GM19193 (cell line): ENCODE measurements at regions not wholly inside any gene's neighbourhood (a gene's known extent, or its start where the extent isn't known, plus 50 kb on each side); places are given as distances from the start of the nearest gene placed in this dataset.

ENCODE experiments used
- POLR2A ChIP-seq: IDR thresholded peaks from 4 replicates; pipeline ENCODE4 v1.6.1; 2011; ENCODE audit not compliant: insufficient read depth, insufficient read length; ENCODE audit errors: extremely low read depth

DNA sequence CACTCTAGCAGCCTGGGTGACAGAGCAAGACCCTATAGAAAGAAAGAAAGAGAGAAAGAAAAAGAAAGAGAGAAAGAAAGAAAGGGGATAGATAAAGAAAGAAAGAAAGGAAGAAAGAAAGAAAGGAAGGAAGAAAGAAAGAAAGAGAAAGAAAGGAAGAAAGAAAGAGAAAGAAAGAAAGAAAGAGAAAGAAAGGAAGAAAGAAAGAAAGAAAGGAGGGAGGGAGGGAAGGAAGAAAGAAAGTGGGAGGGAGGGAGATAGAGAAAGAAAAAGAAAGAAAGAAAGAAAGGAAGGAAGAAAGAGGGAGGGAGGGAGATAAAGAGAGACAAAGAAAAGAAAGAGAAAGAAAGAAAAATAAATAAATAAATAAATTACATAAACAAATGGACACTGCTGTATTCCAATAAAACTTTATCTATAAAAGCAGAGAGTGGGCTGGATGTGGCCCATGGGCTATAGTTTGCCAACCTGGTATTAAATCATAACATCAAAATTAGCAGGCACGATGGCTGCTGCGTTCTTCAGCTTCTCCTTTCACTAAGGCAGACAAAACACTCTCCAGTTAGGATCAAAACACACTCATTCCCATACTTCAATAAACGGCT lies 165.0 kb downstream of the ZNF674 start:
- TF ChIP-seq POLR2A = no peak

DNA sequence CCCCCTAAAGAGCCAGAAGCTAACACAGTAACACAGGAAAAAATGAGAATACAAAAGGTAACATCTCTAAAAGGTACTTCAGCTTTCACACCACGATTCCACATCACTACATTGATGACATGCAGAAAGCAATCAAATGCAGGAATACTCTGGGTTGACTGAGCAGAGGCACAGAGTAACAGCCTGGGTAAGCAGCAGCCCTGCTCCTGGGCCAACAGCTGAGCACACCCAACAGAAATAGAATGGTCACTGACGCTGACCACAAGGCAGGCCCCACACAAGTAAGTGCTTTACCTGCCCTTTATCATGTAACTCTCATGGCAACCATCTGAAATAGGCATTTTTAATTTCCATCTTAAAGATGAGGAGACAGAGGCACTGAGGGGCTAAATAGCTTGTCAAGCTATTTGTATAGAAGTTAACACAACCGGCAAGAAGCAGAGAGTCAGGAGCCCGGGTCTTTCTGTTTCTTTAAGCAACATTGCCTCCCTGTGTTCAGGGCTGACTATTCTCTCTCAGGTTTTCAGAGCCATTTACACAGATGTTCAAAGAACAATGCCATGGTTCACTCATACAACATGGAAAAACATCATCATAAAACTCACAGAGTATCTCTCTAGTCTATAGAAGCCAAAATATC lies 168.9 kb downstream of the ZNF674 start:
- TF ChIP-seq POLR2A = no peak

DNA sequence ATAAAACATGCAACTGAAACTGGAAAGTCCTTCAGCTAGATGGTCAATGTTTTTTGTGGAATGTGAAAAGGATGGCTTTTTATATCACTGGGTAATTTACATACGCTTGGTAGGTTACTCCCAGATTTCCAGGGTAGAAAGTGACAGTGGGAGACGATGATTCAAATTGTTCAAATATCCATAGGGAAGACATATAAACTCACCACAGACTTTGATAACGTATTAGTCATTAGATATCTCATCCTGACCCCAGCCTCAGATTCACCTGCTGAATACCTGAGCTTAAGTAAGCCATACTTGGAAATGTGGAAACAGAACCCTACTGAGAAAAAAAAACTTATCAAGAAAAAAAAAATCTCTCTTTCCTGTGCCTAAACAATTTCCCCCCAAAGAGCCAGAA lies 169.4 kb downstream of the ZNF674 start:
- TF ChIP-seq POLR2A = no peak

DNA sequence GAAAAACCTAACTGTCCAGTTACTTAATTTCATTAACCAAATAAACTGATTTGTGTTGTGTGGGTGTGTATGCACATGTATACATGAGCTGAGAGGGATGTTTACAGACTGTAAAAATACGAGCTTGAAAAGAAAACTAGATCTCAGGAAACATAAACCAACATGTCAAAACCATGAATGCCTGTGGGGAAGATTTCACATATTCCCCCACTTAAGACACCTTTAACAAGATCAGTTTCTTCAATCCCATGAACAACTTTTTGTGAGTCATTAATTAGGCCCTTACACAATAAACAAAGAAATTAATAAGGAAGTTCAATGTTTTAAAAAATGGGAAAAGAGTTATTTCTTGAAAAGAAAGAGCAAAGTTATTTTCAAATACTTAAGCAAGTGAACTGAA lies 170.8 kb downstream of the ZNF674 start:
- TF ChIP-seq POLR2A = no peak

DNA sequence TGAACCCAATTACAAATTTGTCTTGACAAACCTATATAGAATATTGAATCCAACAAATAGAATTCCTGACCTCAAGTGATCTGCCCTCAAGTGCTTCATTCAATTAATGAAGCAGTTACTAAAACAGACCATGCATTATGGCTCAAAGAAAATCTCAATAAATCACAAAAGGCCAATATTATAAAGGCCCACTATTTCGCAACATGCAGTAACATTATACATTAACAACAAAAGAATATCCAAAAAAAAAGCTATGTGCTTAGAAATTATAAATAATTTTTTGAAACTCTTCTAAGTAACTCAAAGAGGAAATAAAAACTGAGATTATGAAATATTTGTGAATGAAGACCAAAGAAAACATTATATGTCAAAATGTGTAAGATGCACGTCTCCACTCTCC lies 177.7 kb downstream of the ZNF674 start:
- no peak for TF ChIP-seq POLR2A

DNA sequence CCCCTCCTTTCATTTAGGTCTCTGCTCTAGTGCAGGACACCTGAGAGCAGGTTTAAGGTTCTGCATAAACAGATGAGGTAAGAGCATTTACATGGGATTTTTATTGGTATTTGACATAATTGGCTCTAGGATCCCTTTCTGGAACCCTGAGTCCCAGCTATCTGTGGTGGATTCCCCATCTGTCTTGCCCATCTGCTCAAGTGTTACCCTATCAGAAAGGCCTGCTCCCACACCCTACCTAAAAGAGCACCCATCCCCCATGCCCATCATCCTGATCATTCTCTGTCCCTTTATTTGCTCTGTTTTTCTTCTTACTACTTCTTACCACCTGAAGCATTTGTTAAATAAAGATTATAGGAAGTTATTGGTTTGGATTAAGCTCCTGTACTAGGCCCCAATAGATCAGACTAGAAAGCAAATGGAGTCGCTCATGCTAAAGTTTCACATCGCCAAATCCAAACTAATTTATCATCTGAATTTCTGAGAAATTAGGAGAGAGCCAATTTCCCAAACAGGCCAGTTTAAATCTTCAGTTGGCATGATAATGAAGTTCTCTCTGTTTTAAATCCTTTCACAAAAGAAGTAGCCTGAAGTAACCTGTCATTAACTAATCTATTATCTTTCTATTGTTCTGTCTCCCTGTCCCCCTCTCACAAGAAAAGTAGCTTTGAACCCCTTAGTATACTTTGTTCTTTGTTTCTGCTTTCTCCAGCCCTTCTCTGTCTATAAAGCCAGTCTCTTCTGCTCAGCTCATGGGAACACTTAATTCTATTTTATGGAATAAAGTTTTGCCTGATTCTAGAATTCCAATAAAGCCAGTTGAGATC lies 178.6 kb downstream of the ZNF674 start:
- TF ChIP-seq POLR2A = no peak

DNA sequence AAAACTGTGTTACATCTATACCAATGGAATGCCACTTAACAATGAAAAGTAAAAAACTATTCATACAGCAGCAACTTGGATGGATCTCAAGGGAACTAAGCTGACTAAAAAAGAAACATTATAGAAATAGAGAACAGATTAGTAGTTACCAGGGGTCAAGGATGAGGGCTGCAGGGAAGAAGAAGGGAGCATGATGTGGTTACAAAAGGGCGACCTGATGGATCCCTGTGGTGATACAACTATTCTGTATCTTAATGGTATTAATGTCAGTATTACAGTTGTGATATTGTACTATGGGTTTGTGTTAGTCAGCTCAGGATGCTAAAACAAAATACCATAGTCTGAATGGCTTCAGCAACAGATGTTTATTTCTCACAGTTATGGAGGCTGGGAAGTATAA lies 190.7 kb downstream of the ZNF674 start:
- TF ChIP-seq POLR2A = no peak

DNA sequence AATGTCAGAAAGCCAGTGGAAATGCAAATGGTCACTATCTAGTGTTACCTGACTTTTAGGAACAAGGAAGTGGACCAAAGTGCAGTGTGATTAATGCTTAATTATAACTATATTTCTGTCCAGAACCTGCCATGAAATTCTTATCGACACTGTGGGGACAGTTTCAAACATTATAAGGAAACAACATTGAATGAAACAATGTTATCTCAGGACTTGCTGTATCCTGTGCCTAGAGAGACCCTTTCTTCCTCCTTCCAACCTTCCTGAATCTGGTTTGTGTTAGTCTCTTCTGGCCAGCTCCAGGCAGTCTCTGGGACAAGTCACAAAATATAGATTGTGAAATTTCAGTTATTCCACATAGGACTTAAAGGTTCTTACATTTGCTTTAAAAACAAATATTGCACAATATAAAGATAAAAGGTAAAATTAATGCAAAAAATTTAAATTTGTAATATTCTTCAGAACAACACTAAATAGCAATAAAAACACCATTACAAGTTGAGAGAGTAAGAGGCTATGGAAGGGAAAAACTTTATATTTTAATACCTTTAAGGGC lies 203.4 kb downstream of the ZNF674 start:
- TF ChIP-seq POLR2A = no peak

DNA sequence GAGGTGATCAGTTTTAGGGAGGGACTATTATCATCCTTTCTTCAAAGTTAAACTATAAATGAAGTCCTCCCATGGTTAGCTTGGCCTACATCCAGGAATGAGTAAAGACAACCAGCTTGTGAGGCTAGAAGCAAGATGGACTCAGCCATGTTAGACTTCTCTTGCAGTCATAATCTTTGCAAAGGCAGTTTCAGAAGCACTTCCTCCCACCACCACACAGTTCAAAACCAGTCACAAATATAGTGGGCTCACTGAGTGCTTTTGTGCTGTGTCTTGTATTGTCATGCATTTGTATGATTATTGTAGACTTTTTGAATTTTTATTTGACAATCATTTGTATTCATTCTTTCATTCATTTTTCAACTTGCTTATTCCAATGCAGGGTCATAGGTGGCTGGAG lies 204.5 kb downstream of the ZNF674 start:
- TF ChIP-seq POLR2A = no peak

DNA sequence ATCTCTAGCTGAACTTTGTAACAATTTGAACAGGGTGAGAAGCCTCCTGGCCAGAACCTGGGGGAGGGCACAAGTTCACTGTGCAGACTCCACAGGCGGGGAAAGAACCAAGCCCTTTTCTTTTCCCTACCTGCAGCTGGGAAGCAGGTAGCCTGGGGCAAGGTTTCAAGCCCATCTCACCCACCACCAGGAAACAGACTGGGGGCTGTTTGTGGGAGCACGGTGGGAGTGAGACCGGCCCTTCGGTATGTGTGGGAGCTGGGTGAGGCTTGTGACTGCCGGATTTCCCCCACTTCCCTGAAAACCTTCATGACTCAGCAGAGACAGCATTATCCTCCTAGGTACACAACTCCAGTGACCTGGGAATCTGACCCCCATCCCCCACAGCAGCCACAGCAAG lies 211.7 kb downstream of the ZNF674 start:
- no peak for TF ChIP-seq POLR2A

DNA sequence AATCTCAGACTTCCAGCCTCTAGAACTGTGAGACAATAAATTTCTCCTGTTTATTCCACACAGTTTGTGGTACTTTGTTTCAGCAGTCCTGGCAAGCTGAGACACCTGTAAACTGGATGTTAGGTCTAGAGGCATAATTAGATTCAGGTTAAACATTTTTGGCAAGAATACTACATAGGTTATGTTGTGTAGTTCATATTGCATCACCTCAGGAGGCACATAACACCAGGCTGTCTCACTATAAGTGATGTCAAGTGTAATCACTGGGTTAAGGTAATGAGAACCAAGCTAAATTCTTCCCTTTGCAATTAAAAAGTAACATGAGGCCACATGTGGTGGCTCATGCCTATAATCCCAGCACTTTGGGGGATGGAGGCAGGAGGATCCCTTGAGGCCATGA lies 214.2 kb downstream of the ZNF674 start:
- TF ChIP-seq POLR2A = no peak

DNA sequence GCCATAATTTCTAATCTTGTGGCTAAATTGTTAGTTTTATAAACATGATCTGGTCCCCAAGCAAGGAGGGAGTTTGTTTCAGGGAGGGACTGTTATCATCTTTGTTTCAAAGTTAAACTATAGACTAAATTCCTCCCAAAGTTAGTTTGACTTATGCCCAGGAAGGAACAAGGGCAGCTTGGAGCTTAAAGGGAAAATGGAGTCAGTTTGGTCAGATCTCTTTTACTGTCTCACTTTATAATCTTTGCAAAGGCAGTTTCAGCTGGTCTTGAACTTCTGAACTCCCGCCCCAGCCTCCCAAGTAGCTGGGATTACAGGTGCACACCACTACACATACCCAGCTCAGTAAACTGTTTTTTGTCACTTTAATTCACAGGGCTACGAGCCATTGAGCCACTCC lies 214.7 kb downstream of the ZNF674 start:
- TF ChIP-seq POLR2A = no peak

DNA sequence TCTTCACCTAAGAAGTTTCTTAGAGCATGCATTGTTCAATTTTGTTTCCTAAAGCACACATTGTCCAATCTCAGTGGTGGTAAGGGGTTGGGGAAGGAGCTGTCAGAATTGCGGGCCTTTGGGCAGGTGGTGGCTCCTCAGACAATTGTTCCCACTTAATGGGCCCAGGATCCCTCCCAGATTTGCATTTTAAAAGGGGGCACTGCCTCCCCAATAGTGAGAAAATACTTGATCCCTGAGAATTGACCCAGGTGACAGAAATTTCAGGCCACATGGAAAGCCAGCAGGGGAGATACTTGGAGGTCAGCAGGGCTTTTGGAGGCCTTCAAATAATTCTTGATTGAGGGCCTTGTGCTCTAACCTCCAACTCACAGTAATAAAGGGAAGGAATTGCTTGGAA lies 217.1 kb downstream of the ZNF674 start:
- no peak for TF ChIP-seq POLR2A

DNA sequence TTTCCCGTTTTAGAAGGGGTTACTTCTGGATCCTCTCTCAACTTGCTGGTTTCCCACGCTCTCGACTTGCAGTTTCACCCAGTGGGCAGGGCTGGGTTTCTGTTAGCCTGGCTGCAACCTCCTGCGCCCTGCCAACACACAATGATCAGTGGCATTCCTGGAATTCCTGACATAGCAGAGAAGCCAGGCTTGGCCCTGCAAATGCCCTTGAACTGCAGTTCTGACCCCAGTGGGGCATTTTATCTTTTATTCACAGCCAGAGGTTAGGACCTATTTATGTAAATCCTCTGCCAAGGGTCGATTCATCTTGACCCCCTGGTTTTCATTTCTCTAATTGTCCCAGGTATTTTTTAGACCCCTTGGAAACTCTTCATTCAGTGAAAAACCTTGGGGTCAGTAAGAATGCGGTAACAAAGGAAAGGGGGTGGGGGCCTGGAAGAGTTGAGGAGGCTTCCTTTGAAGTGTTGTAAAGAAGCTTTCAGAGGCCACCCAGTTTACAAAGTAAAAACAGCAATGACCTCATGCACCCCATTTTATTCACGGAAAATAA lies 217.6 kb downstream of the ZNF674 start:
- TF ChIP-seq POLR2A = no peak

DNA sequence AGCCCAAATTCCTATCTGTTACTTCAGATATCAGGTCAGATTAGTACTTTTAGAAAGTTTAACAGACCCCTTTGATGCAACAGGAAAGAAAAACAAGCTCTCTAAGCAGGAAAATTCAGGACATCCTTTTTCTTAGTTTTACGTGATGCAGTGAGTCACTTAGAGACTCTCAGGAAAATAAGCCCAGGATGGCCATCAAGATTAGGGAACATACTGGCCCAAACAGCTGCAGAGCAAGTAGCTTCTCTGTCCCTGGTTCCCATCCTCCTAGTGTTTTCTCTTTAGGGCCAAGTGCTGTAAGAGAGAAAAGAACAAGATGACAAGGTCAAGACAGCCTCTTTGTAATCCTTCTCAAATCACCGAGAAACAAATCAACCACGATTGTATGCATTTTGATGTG lies 219.1 kb downstream of the ZNF674 start:
- no peak for TF ChIP-seq POLR2A

DNA sequence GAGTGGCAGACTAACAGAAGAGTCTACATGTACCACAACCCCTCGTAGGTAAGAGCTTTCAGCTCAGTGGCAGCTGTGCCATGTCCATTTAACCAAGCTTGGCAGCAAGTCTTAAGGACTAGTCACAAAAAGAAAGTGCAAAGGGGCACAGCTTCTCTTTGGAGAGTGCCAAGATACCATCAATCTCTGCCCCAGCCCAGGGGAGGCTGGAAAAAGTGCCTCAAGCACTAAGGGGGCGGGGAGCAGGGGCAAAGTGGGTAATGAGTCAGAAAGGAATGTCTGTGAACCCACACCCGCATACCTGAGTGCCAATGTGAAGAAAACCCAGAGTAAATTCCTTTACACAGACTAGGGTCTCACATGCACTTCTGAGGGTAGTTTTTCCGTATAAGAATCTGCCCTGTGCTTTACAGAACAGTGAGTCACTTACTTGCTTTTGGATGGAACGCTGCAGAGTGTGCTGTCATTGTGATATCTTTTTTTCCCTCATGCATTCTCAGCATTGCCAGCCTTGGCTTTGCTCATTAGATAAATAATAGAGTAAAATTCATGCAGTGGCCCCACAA lies 219.8 kb downstream of the ZNF674 start:
- no peak for TF ChIP-seq POLR2A

DNA sequence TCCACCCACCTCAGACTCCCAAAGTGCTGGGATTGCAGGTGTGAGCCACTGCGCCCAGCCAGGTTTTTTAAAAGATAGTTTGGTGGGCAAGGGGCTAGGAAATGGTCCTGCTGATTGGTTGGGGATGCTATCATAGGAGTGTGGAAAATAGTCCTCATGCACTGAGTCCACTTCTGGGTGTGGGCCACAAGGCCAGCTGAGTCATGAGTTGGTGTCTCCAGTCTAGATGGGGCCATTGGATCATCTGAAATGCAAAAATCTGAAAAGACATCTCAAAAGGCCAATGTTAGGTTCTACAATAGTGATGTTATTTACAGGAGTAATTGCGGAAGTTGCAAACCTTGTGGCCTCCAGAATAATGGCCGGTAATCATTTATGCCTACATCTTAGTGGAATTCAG lies 221.1 kb downstream of the ZNF674 start:
- no peak for TF ChIP-seq POLR2A
